ENCODE measurements at regions not wholly inside any gene's neighbourhood (a gene's known extent, or its start where the extent isn't known, plus 50 kb on each side); places are given as distances from the start of the nearest gene placed in this dataset.

DNA sequence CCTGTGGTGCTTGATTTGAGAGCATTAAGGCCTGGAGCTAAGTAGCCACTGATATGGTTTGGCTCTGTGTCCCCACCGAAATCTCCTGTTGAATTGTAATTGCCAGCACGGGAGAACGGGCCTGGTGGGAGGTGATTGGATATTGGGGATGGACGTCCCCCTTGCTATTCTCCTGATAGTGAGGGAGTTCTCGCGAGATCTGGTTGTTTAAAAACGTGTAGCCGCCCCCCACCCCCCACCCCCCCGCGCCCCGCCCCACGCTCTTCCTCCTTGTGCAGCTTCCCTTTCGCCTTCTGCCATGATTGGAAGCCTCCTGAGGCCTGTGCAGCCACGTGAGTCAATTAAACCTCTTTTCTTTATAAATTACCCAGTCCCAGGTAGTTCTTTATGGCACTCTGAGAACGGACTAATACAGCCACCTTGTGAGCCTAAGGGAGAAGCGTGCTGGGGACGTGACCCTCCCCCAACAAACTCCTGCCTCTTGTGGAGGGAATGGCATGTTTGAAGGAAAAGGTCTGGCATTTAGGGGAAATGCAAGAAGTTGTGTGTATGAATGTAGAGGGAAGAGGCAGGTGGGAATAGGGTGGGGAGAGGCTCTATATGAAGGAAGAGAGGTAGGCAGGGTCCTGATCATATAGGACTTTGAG, 118.0 kb upstream of the KMT2C start:
- H3K27ac Mint-ChIP-seq (ENCODE audit: unreplicated experiment), result no peak overlapping the region
- Histone ChIP-seq H4K20me1 (ENCODE audit: insufficient read depth, low read length) (no peaks in the 10 kb centered on the region), H3K36me3 (ENCODE audit: insufficient read depth, low read length) (no peaks in the 10 kb centered on the region), H3K9me3 (ENCODE audit: insufficient read depth, low read depth, low read length) (no peaks in the 10 kb centered on the region), H3K27me3 (ENCODE audit: insufficient read depth, low read length) (no peaks in the 10 kb centered on the region), H3K4me3 (ENCODE audit: insufficient read depth, low read depth, low read length) (no peak overlapping the region), H3K79me2 (ENCODE audit: insufficient read depth, low read length) (no peaks in the 10 kb centered on the region), H3K27ac (ENCODE audit: low read depth, low read length) (no peak overlapping the region), H3K4me2 (ENCODE audit: low read length) (no peak overlapping the region), H3K9ac (ENCODE audit: low read length) (no peak overlapping the region), H3K4me1 (ENCODE audit: insufficient read depth, low read length) (no peaks in the 10 kb centered on the region), H2AFZ (ENCODE audit: low read depth, low read length) (no peak overlapping the region)
- no peaks in the 10 kb centered on the region for H3K27me3 Mint-ChIP-seq (ENCODE audit: low read depth, unreplicated experiment)
- no peaks in the 10 kb centered on the region for H3K36me3 Mint-ChIP-seq (ENCODE audit: low read depth, unreplicated experiment)
- DNase-seq (ENCODE audit: low read depth) (no peak), FAIRE-seq (no peak)
- no peaks in the 10 kb centered on the region for H3K4me1 Mint-ChIP-seq (ENCODE audit: low read depth, unreplicated experiment)
- no peaks in the 10 kb centered on the region for H3K9me3 Mint-ChIP-seq (ENCODE audit: unreplicated experiment)
- no peak overlapping the region for H3K4me3 Mint-ChIP-seq (ENCODE audit: unreplicated experiment)
- no peak for TF ChIP-seq EZH2 (IDR thresholded peaks at IDR 0.05; ENCODE audit: insufficient read depth, low read length)
- TF ChIP-seq, protein P1, sequence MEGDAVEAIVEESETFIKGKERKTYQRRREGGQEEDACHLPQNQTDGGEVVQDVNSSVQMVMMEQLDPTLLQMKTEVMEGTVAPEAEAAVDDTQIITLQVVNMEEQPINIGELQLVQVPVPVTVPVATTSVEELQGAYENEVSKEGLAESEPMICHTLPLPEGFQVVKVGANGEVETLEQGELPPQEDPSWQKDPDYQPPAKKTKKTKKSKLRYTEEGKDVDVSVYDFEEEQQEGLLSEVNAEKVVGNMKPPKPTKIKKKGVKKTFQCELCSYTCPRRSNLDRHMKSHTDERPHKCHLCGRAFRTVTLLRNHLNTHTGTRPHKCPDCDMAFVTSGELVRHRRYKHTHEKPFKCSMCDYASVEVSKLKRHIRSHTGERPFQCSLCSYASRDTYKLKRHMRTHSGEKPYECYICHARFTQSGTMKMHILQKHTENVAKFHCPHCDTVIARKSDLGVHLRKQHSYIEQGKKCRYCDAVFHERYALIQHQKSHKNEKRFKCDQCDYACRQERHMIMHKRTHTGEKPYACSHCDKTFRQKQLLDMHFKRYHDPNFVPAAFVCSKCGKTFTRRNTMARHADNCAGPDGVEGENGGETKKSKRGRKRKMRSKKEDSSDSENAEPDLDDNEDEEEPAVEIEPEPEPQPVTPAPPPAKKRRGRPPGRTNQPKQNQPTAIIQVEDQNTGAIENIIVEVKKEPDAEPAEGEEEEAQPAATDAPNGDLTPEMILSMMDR (IDR thresholded peaks at IDR 0.05; ENCODE audit: insufficient read depth, low read depth, low read length), result no peak

DNA sequence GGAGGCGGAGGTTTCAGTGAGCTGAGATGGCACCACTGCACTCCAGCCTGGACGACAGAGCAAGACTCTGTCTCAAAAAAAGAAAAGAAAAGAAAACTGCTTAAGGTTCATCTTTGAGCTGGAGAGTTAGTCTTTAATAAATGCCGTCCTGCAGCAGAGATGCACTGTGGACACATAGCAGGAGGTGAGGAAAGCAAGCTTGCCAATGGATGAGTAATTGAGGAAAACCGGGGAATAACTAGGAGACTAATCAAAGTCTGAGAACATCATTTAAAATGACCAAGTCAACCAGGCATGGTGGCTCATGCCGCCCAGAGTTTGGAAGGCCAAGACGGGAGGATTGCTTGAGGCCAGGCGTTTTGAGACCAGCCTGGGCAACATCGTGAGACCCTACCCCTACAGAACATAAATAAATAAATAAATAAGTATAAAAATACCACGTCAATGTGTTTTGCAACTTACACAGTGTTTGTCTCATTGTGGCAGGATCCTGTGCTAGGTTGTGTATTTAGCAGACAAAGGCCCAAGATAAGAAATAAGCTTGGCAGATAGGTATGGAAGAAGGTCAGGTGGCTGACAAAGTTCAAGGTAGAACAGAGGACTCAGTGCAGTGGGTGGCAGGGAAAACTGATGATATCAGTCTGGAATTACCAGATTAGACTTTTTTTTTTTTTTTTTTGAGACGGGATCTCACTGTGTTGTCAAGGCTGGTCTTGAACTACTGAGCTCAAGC, 115.7 kb upstream of the KMT2C start:
- no peaks in the 10 kb centered on the region for H3K9me3 ChIP-seq (ENCODE audit: insufficient read depth, low read depth, low read length)
- no peaks in the 10 kb centered on the region for H3K79me2 ChIP-seq (ENCODE audit: insufficient read depth, low read length)
- no peak overlapping the region for H3K4me3 ChIP-seq (ENCODE audit: insufficient read depth, low read depth, low read length)
- H3K36me3 ChIP-seq (ENCODE audit: insufficient read depth, low read length), result no peaks in the 10 kb centered on the region
- H2AFZ ChIP-seq (ENCODE audit: low read depth, low read length), result no peak overlapping the region
- no peaks in the 10 kb centered on the region for H3K4me1 ChIP-seq (ENCODE audit: insufficient read depth, low read length)
- Mint-ChIP-seq H3K9me3 (ENCODE audit: unreplicated experiment) (no peaks in the 10 kb centered on the region), H3K4me3 (ENCODE audit: unreplicated experiment) (no peak overlapping the region), H3K27me3 (ENCODE audit: low read depth, unreplicated experiment) (no peaks in the 10 kb centered on the region), H3K4me1 (ENCODE audit: low read depth, unreplicated experiment) (no peaks in the 10 kb centered on the region), H3K36me3 (ENCODE audit: low read depth, unreplicated experiment) (peaks cover 3% of the 10 kb centered on the region), H3K27ac (ENCODE audit: unreplicated experiment) (no peak overlapping the region)
- no peak overlapping the region for H3K27ac ChIP-seq (ENCODE audit: low read depth, low read length)
- DNase-seq (ENCODE audit: low read depth), result no peak
- no peaks in the 10 kb centered on the region for H3K27me3 ChIP-seq (ENCODE audit: insufficient read depth, low read length)
- FAIRE-seq, result no peak
- TF ChIP-seq EZH2 (IDR thresholded peaks at IDR 0.05; ENCODE audit: insufficient read depth, low read length), result no peak
- TF ChIP-seq, protein P1 (IDR thresholded peaks at IDR 0.05; ENCODE audit: insufficient read depth, low read depth, low read length), result no peak
- H3K4me2 ChIP-seq (ENCODE audit: low read length), result no peak overlapping the region
- no peaks in the 10 kb centered on the region for H4K20me1 ChIP-seq (ENCODE audit: insufficient read depth, low read length)
- H3K9ac ChIP-seq (ENCODE audit: low read length), result no peak overlapping the region
